ENCODE measurements at regions not wholly inside any gene's neighbourhood (a gene's known extent, or its start where the extent isn't known, plus 50 kb on each side); places are given as distances from the start of the nearest gene placed in this dataset.

DNA sequence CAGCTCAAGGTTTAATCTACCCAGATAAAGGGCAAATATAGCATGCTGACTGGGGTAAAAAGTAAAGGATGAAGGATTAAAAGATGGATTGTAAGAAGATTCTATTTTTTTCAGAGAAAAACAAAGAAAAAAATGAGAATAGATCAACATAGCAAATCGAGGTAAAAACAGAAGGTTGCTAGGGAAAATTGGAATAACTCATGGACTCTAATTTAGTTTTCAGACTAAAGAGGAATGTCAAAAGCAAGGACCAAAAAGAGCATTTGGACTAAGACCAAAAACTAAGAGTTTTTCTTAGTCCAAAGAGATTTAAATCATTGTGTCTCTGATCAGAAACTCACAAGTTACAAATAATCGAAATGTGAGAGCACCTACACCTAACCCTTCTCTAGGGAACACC is 250.7 kb upstream of the PTPRD start:
- TF ChIP-seq, protein P1, sequence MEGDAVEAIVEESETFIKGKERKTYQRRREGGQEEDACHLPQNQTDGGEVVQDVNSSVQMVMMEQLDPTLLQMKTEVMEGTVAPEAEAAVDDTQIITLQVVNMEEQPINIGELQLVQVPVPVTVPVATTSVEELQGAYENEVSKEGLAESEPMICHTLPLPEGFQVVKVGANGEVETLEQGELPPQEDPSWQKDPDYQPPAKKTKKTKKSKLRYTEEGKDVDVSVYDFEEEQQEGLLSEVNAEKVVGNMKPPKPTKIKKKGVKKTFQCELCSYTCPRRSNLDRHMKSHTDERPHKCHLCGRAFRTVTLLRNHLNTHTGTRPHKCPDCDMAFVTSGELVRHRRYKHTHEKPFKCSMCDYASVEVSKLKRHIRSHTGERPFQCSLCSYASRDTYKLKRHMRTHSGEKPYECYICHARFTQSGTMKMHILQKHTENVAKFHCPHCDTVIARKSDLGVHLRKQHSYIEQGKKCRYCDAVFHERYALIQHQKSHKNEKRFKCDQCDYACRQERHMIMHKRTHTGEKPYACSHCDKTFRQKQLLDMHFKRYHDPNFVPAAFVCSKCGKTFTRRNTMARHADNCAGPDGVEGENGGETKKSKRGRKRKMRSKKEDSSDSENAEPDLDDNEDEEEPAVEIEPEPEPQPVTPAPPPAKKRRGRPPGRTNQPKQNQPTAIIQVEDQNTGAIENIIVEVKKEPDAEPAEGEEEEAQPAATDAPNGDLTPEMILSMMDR (IDR thresholded peaks at IDR 0.05; ENCODE audit: borderline replicate concordance, extremely low read depth, low read length, poor library complexity, severe bottlenecking) = no peak
- TF ChIP-seq EZH2 (IDR thresholded peaks at IDR 0.05; ENCODE audit: borderline replicate concordance, low read depth, low read length, severe bottlenecking) = no peak
